Kidney (tissue), 13 donors: ENCODE measurements at regions not wholly inside any gene's neighbourhood (a gene's known extent, or its start where the extent isn't known, plus 50 kb on each side); places are given as distances from the start of the nearest gene placed in this dataset.

Source experiments
- DNase-seq, 5 donors: peaks; one replicate each; pipeline ENCODE4 v3.0.0-alpha.2; 2013 to 2020
- FAIRE-seq: peaks from 2 replicates; lab custom pipeline; 2012; peaks lifted over from hg19 to GRCh38; lab: Jason Lieb, UNC
- H3K27ac ChIP-seq, 2 donors: one replicate each; pipeline ENCODE4 v1.7.0; 2013; ENCODE audit warnings: low read depth in 2 of 2, low read length in 2 of 2, inconsistent platforms in 1 of 2
- H3K27me3 ChIP-seq: one replicate; pipeline ENCODE4 v1.7.1; 2013; ENCODE audit warnings: low read length, inconsistent platforms; ENCODE audit not compliant: control insufficient read depth, insufficient read depth
- H3K36me3 ChIP-seq, 3 donors: one replicate each; pipeline versions ENCODE4 v1.7.0 to v1.7.1; 2013; ENCODE audit warnings: low read length in 3 of 3, control low read depth in 1 of 3, inconsistent platforms in 1 of 3; ENCODE audit not compliant: insufficient read depth in 3 of 3, control insufficient read depth in 2 of 3
- H3K4me1 ChIP-seq, 3 donors: one replicate each; pipeline versions ENCODE4 v1.7.0 to v1.7.1; 2013; ENCODE audit warnings: low read length in 3 of 3, inconsistent platforms in 1 of 3, low read depth in 1 of 3; ENCODE audit not compliant: control insufficient read depth in 2 of 3, insufficient read depth in 2 of 3
- H3K4me3 ChIP-seq, 3 donors: one replicate each; pipeline versions ENCODE4 v1.7.0 to v1.8.1; 2013; ENCODE audit warnings: low read length in 3 of 3, control low read depth in 1 of 3, inconsistent platforms in 1 of 3
- H3K9ac ChIP-seq, 3 donors: one replicate each; pipeline versions ENCODE4 v1.7.0 to v1.7.1; 2013; ENCODE audit warnings: low read length in 3 of 3, control low read depth in 1 of 3, inconsistent platforms in 1 of 3
- H3K9me3 ChIP-seq, 3 donors: one replicate each; pipeline versions ENCODE4 v1.7.0 to v1.7.1; 2013; ENCODE audit warnings: low read length in 3 of 3, control low read depth in 1 of 3, inconsistent platforms in 1 of 3; ENCODE audit not compliant: control insufficient read depth in 2 of 3, insufficient read depth in 1 of 3
- intact Hi-C: fragments of 100-400 bp; cut with DNase I; formaldehyde crosslinking; loops from one replicate; pipeline ENCODE4 v1.11.1; 2022
- TF ChIP-seq, protein P1 (sequence below): IDR thresholded peaks from 3 replicates; pipeline ENCODE4 v1.5.1; 2012; ENCODE audit warnings: mild to moderate bottlenecking, moderate library complexity, borderline replicate concordance; ENCODE audit not compliant: insufficient read depth; ENCODE audit errors: extremely low read depth
- donor health status: control.
- donor health status: control.
- donor health status: control.
- donor health status: control.
- donor health status: control.
- donor health status: DM: yes; HTN: yes; CAD: no.
- donor health status: Normal renal cell carcinoma (clear cell type).

DNA sequence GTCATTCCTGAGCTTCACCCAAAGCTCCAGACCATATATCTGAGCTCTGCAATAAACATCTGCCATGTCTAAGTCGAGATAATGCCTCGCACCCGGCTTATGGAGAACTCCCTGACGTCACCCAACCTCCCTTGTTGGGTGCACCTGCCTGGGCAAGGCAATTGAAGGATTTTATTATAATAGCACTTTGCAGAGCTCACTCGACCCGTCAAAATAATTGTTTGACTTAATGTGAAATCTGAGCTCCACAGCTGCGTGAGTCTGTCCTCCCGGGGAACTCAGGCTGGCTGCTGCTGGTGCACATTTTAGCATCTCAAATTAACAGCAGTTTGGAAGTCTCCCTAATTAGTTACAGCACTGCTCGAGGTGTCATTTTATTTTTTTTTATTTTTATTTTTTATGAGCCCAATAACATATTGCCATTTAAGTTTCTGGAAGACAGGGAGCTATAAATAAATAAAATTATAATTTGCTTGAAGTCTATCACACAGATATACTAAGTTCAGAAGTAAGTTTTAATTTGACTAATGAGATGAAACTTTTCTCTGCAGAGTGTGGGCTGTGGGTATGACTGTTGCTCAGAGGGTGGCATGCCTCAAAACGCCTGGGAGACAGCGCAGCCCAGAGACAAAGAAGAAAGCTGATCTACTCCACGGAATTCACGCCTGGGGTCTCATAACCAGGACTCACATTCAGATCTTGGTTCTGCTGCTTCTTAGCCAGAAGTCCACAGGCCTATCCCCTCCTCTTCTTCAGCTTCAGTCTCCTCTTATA, 401.4 kb upstream of the C16orf82 start:
- Histone ChIP-seq H3K27me3 (no peaks in the 10 kb centered on the region), H3K9ac (no peak overlapping the region), H3K27ac (no peak overlapping the region), H3K4me1 (no peaks in the 10 kb centered on the region), H3K4me3 (no peak overlapping the region), H3K9me3 (no peaks in the 10 kb centered on the region), H3K36me3 (no peaks in the 10 kb centered on the region)
- FAIRE-seq (no peak), DNase-seq (peak in 3 of 5 donors; percentile 21 to 47 (median 38))
- TF ChIP-seq, protein P1, sequence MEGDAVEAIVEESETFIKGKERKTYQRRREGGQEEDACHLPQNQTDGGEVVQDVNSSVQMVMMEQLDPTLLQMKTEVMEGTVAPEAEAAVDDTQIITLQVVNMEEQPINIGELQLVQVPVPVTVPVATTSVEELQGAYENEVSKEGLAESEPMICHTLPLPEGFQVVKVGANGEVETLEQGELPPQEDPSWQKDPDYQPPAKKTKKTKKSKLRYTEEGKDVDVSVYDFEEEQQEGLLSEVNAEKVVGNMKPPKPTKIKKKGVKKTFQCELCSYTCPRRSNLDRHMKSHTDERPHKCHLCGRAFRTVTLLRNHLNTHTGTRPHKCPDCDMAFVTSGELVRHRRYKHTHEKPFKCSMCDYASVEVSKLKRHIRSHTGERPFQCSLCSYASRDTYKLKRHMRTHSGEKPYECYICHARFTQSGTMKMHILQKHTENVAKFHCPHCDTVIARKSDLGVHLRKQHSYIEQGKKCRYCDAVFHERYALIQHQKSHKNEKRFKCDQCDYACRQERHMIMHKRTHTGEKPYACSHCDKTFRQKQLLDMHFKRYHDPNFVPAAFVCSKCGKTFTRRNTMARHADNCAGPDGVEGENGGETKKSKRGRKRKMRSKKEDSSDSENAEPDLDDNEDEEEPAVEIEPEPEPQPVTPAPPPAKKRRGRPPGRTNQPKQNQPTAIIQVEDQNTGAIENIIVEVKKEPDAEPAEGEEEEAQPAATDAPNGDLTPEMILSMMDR = no peak
- intact Hi-C loops = no loop called here

GRCh38 chr16:26666486-26666885, 400.2 kb upstream of the C16orf82 start:
- no peak for FAIRE-seq
- no peak overlapping the region for H3K4me3 ChIP-seq
- intact Hi-C loops = no loop called here
- no peaks in the 10 kb centered on the region for H3K36me3 ChIP-seq
- H3K27ac ChIP-seq = no peak overlapping the region
- H3K27me3 ChIP-seq = no peaks in the 10 kb centered on the region
- no peaks in the 10 kb centered on the region for H3K4me1 ChIP-seq
- no peak overlapping the region for H3K9ac ChIP-seq
- no peak for DNase-seq
- H3K9me3 ChIP-seq = no peaks in the 10 kb centered on the region
- TF ChIP-seq, protein P1 = no peak

GRCh38 chr16:26667307-26667706, 399.4 kb upstream of the C16orf82 start:
- no peak overlapping the region for H3K27ac ChIP-seq
- TF ChIP-seq, protein P1 = no peak
- no peaks in the 10 kb centered on the region for H3K4me1 ChIP-seq
- FAIRE-seq (no peak), DNase-seq (peak in 2 of 5 donors; percentile 17 to 28)
- intact Hi-C loops = no loop called here
- H3K27me3 ChIP-seq = no peaks in the 10 kb centered on the region
- H3K9ac ChIP-seq = no peak overlapping the region
- H3K9me3 ChIP-seq = no peaks in the 10 kb centered on the region
- H3K36me3 ChIP-seq = no peaks in the 10 kb centered on the region
- no peak overlapping the region for H3K4me3 ChIP-seq
